Forelimb muscle (tissue), 1 donor: ENCODE measurements at regions not wholly inside any gene's neighbourhood (a gene's known extent, or its start where the extent isn't known, plus 50 kb on each side); places are given as distances from the start of the nearest gene placed in this dataset.

Source experiments
- DNase-seq: peaks from one replicate; pipeline ENCODE4 v3.0.0-alpha.2; 2013; ENCODE audit warnings: low read depth

GRCh38 chr2:156697906-156698305 lies 261.7 kb downstream of the GPD2 start:
- no peak for DNase-seq

- no peak for DNase-seq
Observed at GRCh38 chr2:156700681-156701080, 264.5 kb downstream of the GPD2 start.

GRCh38 chr2:156702541-156702940 lies 266.4 kb downstream of the GPD2 start:
- DNase-seq = no peak

- no peak for DNase-seq
Observed at GRCh38 chr2:156703642-156704041, 267.5 kb downstream of the GPD2 start.

- no peak for DNase-seq
Observed at GRCh38 chr2:156704132-156704531, 268.0 kb downstream of the GPD2 start.

- DNase-seq = no peak
Observed at GRCh38 chr2:156704617-156705016, 268.4 kb downstream of the GPD2 start.

GRCh38 chr2:156706576-156706975 lies 270.4 kb downstream of the GPD2 start:
- no peak for DNase-seq

- DNase-seq = no peak
Observed at GRCh38 chr2:156708051-156708450, 271.9 kb downstream of the GPD2 start.

- DNase-seq = no peak
Observed at GRCh38 chr2:156709091-156709490, 272.9 kb downstream of the GPD2 start.

GRCh38 chr2:156719036-156719435 lies 282.9 kb downstream of the GPD2 start:
- DNase-seq = no peak

GRCh38 chr2:156727867-156728266 lies 291.7 kb downstream of the GPD2 start:
- DNase-seq = no peak

- no peak for DNase-seq
Observed at GRCh38 chr2:156728328-156728727, 292.1 kb downstream of the GPD2 start.

GRCh38 chr2:156731506-156731905 lies 295.3 kb downstream of the GPD2 start:
- no peak for DNase-seq

- no peak for DNase-seq
Observed at GRCh38 chr2:156736950-156737349, 300.8 kb downstream of the GPD2 start.

GRCh38 chr2:156739301-156739700 lies 303.1 kb downstream of the GPD2 start:
- DNase-seq = no peak

- no peak for DNase-seq
Observed at GRCh38 chr2:156745619-156746018, 309.4 kb downstream of the GPD2 start.

GRCh38 chr2:156748221-156748620 lies 312.0 kb downstream of the GPD2 start:
- DNase-seq = no peak

GRCh38 chr2:156752042-156752441 lies 315.9 kb downstream of the GPD2 start:
- no peak for DNase-seq

GRCh38 chr2:156753766-156754165 lies 317.6 kb downstream of the GPD2 start:
- DNase-seq = no peak

GRCh38 chr2:156756516-156756915 lies 320.3 kb downstream of the GPD2 start:
- DNase-seq = peak; percentile 32

GRCh38 chr2:156763174-156763573 lies 327.0 kb downstream of the GPD2 start:
- DNase-seq = no peak

GRCh38 chr2:156765043-156765442 lies 328.9 kb downstream of the GPD2 start:
- DNase-seq = no peak

- no peak for DNase-seq
Observed at GRCh38 chr2:156765450-156765849, 329.3 kb downstream of the GPD2 start.

GRCh38 chr2:156769802-156770201 lies 333.6 kb downstream of the GPD2 start:
- no peak for DNase-seq

- no peak for DNase-seq
Observed at GRCh38 chr2:156778916-156779315, 342.7 kb downstream of the GPD2 start.
